HEK293 (cell line): ENCODE measurements at regions not wholly inside any gene's neighbourhood (a gene's known extent, or its start where the extent isn't known, plus 50 kb on each side); places are given as distances from the start of the nearest gene placed in this dataset.

Experiments
- CTCF ChIA-PET: fragments of 350-600 bp; formaldehyde crosslinking; extraction: SDS; loops from one replicate; lab custom pipeline; 2021; ENCODE audit warnings: antibody characterized with exemption; lab: Yijun Ruan, JAX
- POLR2A ChIA-PET: fragments of 300-600 bp; formaldehyde crosslinking; extraction: SDS; loops from one replicate; lab custom pipeline; 2020; ENCODE audit warnings: antibody characterized with exemption, inconsistent platforms; lab: Yijun Ruan, JAX
- H3K27ac ChIP-seq: fragments of 200-500 bp; sonication (Bioruptor generic); 2 replicates; pipeline ENCODE4 v1.5.1; 2014; ENCODE audit warnings: low read depth, low read length, control low read depth, inconsistent platforms; ENCODE audit errors: extremely low read depth
- H3K36me3 ChIP-seq, 2 experiments: fragments of 200-500 bp in 1 of 2; sonication (Bioruptor generic) in 1 of 2; 1 replicate in 1 of 2; 2 replicates in 1 of 2; pipeline ENCODE4 v1.5.1; 2014 to 2017; ENCODE audit warnings: inconsistent platforms in 2 of 2, low read length in 2 of 2; ENCODE audit not compliant: control insufficient read depth in 2 of 2, insufficient read depth in 1 of 2
- H3K4me1 ChIP-seq: fragments of 200-500 bp; sonication (Bioruptor generic); 2 replicates; pipeline ENCODE4 v1.5.1; 2014; ENCODE audit warnings: mild to moderate bottlenecking, low read length, inconsistent platforms; ENCODE audit not compliant: control insufficient read depth, insufficient read depth
- H3K4me3 ChIP-seq: 2 replicates; pipeline ENCODE4 v1.5.1; 2011; ENCODE audit warnings: low read depth, mild to moderate bottlenecking, control low read depth, low read length, moderate library complexity
- H3K9me3 ChIP-seq: fragments of 200-500 bp; sonication (Bioruptor generic); 2 replicates; pipeline ENCODE4 v1.5.1; 2014; ENCODE audit warnings: low read depth, low read length, inconsistent platforms; ENCODE audit not compliant: control insufficient read depth, insufficient read depth
- MEIS1 ChIP-seq: sonication (generic); formaldehyde crosslinking; IDR thresholded peaks from 2 replicates; pipeline ENCODE4 v1.8.1; 2022; ENCODE audit warnings: missing genetic modification reagents, mild to moderate bottlenecking, borderline replicate concordance
- ZBTB20 ChIP-seq: fragments of 450-650 bp; formaldehyde crosslinking; IDR thresholded peaks from 2 replicates; pipeline ENCODE4 v1.5.1; 2016; ENCODE audit warnings: missing biosample characterization, missing genetic modification characterization
- ZBTB8A ChIP-seq: fragments of 450-650 bp; formaldehyde crosslinking; IDR thresholded peaks from 2 replicates; pipeline ENCODE4 v1.5.1; 2016; ENCODE audit warnings: missing biosample characterization, missing genetic modification characterization
- ZNF214 ChIP-seq: fragments of 450-650 bp; formaldehyde crosslinking; IDR thresholded peaks from 2 replicates; pipeline ENCODE4 v1.5.1; 2017; ENCODE audit warnings: missing biosample characterization, mild to moderate bottlenecking, missing genetic modification characterization, borderline replicate concordance
- ZNF223 ChIP-seq: fragments of 450-650 bp; formaldehyde crosslinking; IDR thresholded peaks from 2 replicates; pipeline ENCODE4 v1.5.1; 2016; ENCODE audit warnings: missing biosample characterization, missing genetic modification characterization
- ZNF23 ChIP-seq: fragments of 450-650 bp; formaldehyde crosslinking; IDR thresholded peaks from 2 replicates; pipeline ENCODE4 v1.5.1; 2016; ENCODE audit warnings: missing biosample characterization, missing genetic modification characterization, borderline replicate concordance
- ZNF362 ChIP-seq: fragments of 450-650 bp; formaldehyde crosslinking; IDR thresholded peaks from 2 replicates; pipeline ENCODE4 v1.5.1; 2016; ENCODE audit warnings: missing biosample characterization, missing genetic modification characterization
- ZNF366 ChIP-seq: fragments of 450-650 bp; formaldehyde crosslinking; conservative IDR thresholded peaks from 2 replicates; pipeline ENCODE4 v1.5.1; 2016; ENCODE audit warnings: missing biosample characterization, missing genetic modification characterization
- ZNF521 ChIP-seq: fragments of 450-650 bp; formaldehyde crosslinking; IDR thresholded peaks from 2 replicates; pipeline ENCODE4 v1.5.1; 2017; ENCODE audit warnings: missing biosample characterization, mild to moderate bottlenecking, missing genetic modification characterization
- ZNF664 ChIP-seq: fragments of 450-650 bp; formaldehyde crosslinking; IDR thresholded peaks from 2 replicates; pipeline ENCODE4 v1.5.1; 2016; ENCODE audit warnings: missing biosample characterization, missing genetic modification characterization
- ZNF707 ChIP-seq: fragments of 450-650 bp; formaldehyde crosslinking; IDR thresholded peaks from 2 replicates; pipeline ENCODE4 v1.5.1; 2016; ENCODE audit warnings: missing biosample characterization, missing genetic modification characterization
- ZNF830 ChIP-seq: fragments of 450-650 bp; IDR thresholded peaks from 2 replicates; pipeline ENCODE4 v1.5.0; 2018; ENCODE audit warnings: missing biosample characterization, missing genetic modification characterization, low read depth, mild to moderate bottlenecking, moderate library complexity
- ZXDB ChIP-seq: fragments of 450-650 bp; formaldehyde crosslinking; IDR thresholded peaks from 2 replicates; pipeline ENCODE4 v1.5.1; 2016; ENCODE audit warnings: missing biosample characterization, missing genetic modification characterization
- TF ChIP-seq, protein P1 (sequence below): fragments of 450-650 bp; formaldehyde crosslinking; IDR thresholded peaks from 2 replicates; pipeline ENCODE4 v1.5.1; 2016; ENCODE audit warnings: missing biosample characterization, missing genetic modification characterization
- TF ChIP-seq, protein P2 (sequence below): fragments of 450-650 bp; formaldehyde crosslinking; IDR thresholded peaks from 2 replicates; pipeline ENCODE4 v1.5.1; 2016; ENCODE audit warnings: missing biosample characterization, missing genetic modification characterization
- TF ChIP-seq, protein P3 (sequence below): fragments of 450-650 bp; formaldehyde crosslinking; IDR thresholded peaks from 2 replicates; pipeline ENCODE4 v1.5.1; 2016; ENCODE audit warnings: missing biosample characterization, missing genetic modification characterization, borderline replicate concordance
- TF ChIP-seq, protein P4 (sequence below): fragments of 450-650 bp; formaldehyde crosslinking; IDR thresholded peaks from 2 replicates; pipeline ENCODE4 v1.5.1; 2016; ENCODE audit warnings: missing biosample characterization, missing genetic modification characterization
- TF ChIP-seq, protein P5 (sequence below): fragments of 450-650 bp; formaldehyde crosslinking; conservative IDR thresholded peaks from 2 replicates; pipeline ENCODE4 v1.5.1; 2016; ENCODE audit warnings: low read depth, missing biosample characterization, missing genetic modification characterization

DNA sequence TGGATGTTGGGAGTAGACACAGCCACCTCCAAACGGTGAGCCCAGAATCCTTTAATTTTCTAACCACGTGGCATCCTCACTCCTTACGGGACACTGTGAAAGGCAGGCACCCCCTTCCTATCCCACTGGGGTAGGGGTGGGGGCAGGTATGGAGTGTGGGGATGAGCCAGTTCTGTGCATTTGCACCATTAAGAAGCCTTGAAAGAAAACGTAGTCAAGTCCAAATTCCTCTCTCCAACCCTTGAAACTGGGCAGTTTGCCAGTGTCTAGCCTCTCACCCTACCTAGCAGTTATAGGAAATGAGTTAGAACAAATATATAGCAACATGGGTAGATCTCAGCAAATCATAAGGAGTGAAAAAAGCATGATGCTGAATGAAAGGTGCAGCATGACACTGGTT is 92.4 kb upstream of the LEP start (continued):
- TF ChIP-seq ZNF366 (no peak), ZNF664 (tag by site-specific recombination) (no peak), ZNF214 (no peak), ZNF707 (tag by site-specific recombination) (no peak), ZNF23 (tag by site-specific recombination) (no peak), ZBTB8A (tag by site-specific recombination) (no peak), ZXDB (tag by site-specific recombination) (no peak), ZNF223 (tag by site-specific recombination) (no peak)

DNA sequence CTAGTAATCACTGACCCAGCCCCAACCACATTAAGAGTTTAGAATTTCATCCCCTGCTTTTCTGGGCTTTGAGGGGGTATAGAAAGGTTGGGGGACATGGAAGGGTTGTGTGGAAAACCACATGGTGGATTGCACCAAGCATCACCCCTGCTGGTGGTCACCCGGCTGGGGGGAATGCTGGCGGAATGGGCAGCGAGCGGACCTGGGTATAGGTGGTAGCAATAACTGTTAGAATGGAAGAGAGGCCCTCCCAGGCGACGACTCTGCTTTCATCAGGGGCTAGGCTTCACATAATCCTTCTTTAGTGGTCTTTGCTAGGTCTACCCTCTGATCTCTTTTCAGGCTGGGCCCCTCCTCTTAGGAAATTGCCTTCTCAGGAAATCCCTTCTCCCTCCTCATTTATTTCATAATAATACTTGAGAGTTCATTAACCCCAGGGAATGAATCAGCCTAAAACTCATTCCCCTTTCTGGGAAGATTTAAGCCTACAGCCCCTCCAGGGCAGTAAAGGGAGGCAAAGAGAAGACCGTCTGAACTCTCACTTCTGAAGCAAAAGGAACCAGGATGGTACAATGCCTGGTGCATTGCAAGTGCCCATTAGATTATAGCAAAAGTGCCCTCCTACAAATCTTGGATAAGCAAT is 90.7 kb upstream of the LEP start:
- Histone ChIP-seq H3K4me1 (no peaks in the 10 kb centered on the region), H3K4me3 (no peak overlapping the region), H3K36me3 (no peaks in the 10 kb centered on the region), H3K27ac (no peak overlapping the region), H3K9me3 (no peaks in the 10 kb centered on the region)
- POLR2A ChIA-PET = no interaction called here
- CTCF ChIA-PET = no interaction called here
- TF ChIP-seq ZXDB (tag by site-specific recombination) (no peak), ZNF830 (tag by site-specific recombination) (no peak), ZNF223 (tag by site-specific recombination) (no peak), ZNF521 (tag by site-specific recombination) (no peak), MEIS1 (no peak)
- TF ChIP-seq, protein P1, sequence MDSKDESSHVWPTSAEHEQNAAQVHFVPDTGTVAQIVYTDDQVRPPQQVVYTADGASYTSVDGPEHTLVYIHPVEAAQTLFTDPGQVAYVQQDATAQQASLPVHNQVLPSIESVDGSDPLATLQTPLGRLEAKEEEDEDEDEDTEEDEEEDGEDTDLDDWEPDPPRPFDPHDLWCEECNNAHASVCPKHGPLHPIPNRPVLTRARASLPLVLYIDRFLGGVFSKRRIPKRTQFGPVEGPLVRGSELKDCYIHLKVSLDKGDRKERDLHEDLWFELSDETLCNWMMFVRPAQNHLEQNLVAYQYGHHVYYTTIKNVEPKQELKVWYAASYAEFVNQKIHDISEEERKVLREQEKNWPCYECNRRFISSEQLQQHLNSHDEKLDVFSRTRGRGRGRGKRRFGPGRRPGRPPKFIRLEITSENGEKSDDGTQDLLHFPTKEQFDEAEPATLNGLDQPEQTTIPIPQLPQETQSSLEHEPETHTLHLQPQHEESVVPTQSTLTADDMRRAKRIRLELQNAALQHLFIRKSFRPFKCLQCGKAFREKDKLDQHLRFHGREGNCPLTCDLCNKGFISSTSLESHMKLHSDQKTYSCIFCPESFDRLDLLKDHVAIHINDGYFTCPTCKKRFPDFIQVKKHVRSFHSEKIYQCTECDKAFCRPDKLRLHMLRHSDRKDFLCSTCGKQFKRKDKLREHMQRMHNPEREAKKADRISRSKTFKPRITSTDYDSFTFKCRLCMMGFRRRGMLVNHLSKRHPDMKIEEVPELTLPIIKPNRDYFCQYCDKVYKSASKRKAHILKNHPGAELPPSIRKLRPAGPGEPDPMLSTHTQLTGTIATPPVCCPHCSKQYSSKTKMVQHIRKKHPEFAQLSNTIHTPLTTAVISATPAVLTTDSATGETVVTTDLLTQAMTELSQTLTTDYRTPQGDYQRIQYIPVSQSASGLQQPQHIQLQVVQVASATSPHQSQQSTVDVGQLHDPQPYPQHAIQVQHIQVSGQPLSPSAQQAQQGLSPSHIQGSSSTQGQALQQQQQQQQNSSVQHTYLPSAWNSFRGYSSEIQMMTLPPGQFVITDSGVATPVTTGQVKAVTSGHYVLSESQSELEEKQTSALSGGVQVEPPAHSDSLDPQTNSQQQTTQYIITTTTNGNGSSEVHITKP (tag by site-specific recombination) = no peak
- TF ChIP-seq, protein P2, sequence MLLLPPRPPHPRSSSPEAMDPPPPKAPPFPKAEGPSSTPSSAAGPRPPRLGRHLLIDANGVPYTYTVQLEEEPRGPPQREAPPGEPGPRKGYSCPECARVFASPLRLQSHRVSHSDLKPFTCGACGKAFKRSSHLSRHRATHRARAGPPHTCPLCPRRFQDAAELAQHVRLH (tag by site-specific recombination) = no peak
- TF ChIP-seq, protein P3, sequence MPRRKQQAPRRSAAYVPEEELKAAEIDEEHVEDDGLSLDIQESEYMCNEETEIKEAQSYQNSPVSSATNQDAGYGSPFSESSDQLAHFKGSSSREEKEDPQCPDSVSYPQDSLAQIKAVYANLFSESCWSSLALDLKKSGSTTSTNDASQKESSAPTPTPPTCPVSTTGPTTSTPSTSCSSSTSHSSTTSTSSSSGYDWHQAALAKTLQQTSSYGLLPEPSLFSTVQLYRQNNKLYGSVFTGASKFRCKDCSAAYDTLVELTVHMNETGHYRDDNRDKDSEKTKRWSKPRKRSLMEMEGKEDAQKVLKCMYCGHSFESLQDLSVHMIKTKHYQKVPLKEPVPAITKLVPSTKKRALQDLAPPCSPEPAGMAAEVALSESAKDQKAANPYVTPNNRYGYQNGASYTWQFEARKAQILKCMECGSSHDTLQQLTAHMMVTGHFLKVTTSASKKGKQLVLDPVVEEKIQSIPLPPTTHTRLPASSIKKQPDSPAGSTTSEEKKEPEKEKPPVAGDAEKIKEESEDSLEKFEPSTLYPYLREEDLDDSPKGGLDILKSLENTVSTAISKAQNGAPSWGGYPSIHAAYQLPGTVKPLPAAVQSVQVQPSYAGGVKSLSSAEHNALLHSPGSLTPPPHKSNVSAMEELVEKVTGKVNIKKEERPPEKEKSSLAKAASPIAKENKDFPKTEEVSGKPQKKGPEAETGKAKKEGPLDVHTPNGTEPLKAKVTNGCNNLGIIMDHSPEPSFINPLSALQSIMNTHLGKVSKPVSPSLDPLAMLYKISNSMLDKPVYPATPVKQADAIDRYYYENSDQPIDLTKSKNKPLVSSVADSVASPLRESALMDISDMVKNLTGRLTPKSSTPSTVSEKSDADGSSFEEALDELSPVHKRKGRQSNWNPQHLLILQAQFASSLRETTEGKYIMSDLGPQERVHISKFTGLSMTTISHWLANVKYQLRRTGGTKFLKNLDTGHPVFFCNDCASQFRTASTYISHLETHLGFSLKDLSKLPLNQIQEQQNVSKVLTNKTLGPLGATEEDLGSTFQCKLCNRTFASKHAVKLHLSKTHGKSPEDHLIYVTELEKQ (tag by site-specific recombination) = no peak

- no peaks in the 10 kb centered on the region for H3K9me3 ChIP-seq
- H3K27ac ChIP-seq = no peak overlapping the region
- POLR2A ChIA-PET = no interaction called here
- H3K36me3 ChIP-seq = no peaks in the 10 kb centered on the region
- no peak overlapping the region for H3K4me3 ChIP-seq
- CTCF ChIA-PET = no interaction called here
- no peaks in the 10 kb centered on the region for H3K4me1 ChIP-seq
- no peak for TF ChIP-seq ZNF707 (tag by site-specific recombination)
- TF ChIP-seq, protein P4, sequence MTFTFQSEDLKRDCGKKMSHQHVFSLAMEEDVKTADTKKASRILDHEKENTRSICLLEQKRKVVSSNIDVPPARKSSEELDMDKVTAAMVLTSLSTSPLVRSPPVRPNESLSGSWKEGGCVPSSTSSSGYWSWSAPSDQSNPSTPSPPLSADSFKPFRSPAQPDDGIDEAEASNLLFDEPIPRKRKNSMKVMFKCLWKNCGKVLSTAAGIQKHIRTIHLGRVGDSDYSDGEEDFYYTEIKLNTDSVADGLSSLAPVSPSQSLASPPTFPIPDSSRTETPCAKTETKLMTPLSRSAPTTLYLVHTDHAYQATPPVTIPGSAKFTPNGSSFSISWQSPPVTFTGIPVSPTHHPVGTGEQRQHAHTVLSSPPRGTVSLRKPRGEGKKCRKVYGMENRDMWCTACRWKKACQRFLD = no peak
- TF ChIP-seq ZNF362 (tag by site-specific recombination) = no peak
- no peak for TF ChIP-seq ZBTB20
- TF ChIP-seq, protein P5, sequence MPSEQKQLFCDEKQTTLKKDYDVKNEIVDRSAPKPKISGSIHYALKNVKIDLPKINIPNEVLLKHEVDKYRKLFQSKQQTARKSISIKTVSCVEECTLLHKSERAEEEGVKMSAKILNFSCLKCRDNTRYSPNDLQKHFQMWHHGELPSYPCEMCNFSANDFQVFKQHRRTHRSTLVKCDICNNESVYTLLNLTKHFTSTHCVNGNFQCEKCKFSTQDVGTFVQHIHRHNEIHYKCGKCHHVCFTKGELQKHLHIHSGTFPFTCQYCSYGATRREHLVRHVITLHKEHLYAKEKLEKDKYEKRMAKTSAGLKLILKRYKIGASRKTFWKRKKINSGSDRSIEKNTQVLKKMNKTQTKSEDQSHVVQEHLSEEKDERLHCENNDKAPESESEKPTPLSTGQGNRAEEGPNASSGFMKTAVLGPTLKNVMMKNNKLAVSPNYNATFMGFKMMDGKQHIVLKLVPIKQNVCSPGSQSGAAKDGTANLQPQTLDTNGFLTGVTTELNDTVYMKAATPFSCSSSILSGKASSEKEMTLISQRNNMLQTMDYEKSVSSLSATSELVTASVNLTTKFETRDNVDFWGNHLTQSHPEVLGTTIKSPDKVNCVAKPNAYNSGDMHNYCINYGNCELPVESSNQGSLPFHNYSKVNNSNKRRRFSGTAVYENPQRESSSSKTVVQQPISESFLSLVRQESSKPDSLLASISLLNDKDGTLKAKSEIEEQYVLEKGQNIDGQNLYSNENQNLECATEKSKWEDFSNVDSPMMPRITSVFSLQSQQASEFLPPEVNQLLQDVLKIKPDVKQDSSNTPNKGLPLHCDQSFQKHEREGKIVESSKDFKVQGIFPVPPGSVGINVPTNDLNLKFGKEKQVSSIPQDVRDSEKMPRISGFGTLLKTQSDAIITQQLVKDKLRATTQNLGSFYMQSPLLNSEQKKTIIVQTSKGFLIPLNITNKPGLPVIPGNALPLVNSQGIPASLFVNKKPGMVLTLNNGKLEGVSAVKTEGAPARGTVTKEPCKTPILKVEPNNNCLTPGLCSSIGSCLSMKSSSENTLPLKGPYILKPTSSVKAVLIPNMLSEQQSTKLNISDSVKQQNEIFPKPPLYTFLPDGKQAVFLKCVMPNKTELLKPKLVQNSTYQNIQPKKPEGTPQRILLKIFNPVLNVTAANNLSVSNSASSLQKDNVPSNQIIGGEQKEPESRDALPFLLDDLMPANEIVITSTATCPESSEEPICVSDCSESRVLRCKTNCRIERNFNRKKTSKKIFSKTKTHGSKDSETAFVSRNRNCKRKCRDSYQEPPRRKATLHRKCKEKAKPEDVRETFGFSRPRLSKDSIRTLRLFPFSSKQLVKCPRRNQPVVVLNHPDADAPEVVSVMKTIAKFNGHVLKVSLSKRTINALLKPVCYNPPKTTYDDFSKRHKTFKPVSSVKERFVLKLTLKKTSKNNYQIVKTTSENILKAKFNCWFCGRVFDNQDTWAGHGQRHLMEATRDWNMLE (tag by site-specific recombination) = no peak
Observed at GRCh38 chr7:128151635-128152034, 89.4 kb upstream of the LEP start.
